HCT116 (cell line): ENCODE measurements at regions not wholly inside any gene's neighbourhood (a gene's known extent, or its start where the extent isn't known, plus 50 kb on each side); places are given as distances from the start of the nearest gene placed in this dataset.

ENCODE experiments used
- ATAC-seq: fragments of 200-7000 bp; cut with Tn5 transposase; 2 replicates; pipeline ENCODE4 v1.9.1; 2020; ENCODE audit warnings: mild to moderate bottlenecking, moderate library complexity
- BruUV-seq: library from RNA; stranded (reverse); fragments of 400-500 nt; replicated peaks from 2 replicates; lab custom pipeline; 2021; lab: Mats Ljungman, UMichigan
- CTCF ChIA-PET: fragments of 300-600 bp; sonication (Branson Sonifier 250); formaldehyde crosslinking; loops from one replicate; lab custom pipeline; 2021; ENCODE audit warnings: antibody characterized with exemption; lab: Charles Lee
- POLR2A ChIA-PET: fragments of 300-600, 350-600 bp; sonication (Branson Sonifier 250); formaldehyde crosslinking; loops from one replicate; lab custom pipeline; 2021; ENCODE audit warnings: antibody characterized with exemption; lab: Charles Lee
- RAD21 ChIA-PET, 2 experiments: fragments of 300-600 bp; sonication (Branson Sonifier 250); formaldehyde crosslinking; loops; one replicate each; lab custom pipeline; 2023; ENCODE audit warnings: low total read pairs in 2 of 2; ENCODE audit not compliant: uncharacterized antibody in 2 of 2, unreplicated experiment in 2 of 2, low non-redundant PET in 1 of 2; lab: Charles Lee
- DNase-seq: peaks from one replicate; pipeline ENCODE4 v3.0.0-alpha.2; 2010; ENCODE audit warnings: low read depth, low spot score
- H2AFZ ChIP-seq: fragments of 200-600 bp; shearing (Covaris generic), sonication (generic); 2 replicates; pipeline ENCODE4 v1.6.1; 2017; ENCODE audit warnings: low read depth, mixed run types, mixed read lengths, antibody characterized with exemption, low read length; ENCODE audit not compliant: poor library complexity, severe bottlenecking
- H3K27ac ChIP-seq: 2 replicates; pipeline ENCODE4 v1.5.1; 2012; ENCODE audit warnings: low read depth, low read length
- H3K27me3 ChIP-seq: fragments of 200-600 bp; sonication (generic); 2 replicates; pipeline ENCODE4 v1.6.1; 2016; ENCODE audit warnings: mixed run types, low read length, mixed read lengths; ENCODE audit not compliant: insufficient read depth
- H3K36me3 ChIP-seq, 2 experiments: fragments of 200-500 bp in 1 of 2; fragments of 200-600 bp in 1 of 2; sonication (Bioruptor generic) in 1 of 2; sonication (generic) in 1 of 2; 2 replicates each; pipeline versions ENCODE4 v1.5.1 to v1.6.1; 2014 to 2016; ENCODE audit warnings: low read length in 2 of 2, inconsistent platforms in 1 of 2, mixed read lengths in 1 of 2, mixed run types in 1 of 2; ENCODE audit not compliant: insufficient read depth in 2 of 2, control insufficient read depth in 1 of 2
- H3K4me1 ChIP-seq, 2 experiments: fragments of 200-600 bp in 1 of 2; sonication (generic) in 1 of 2; 2 replicates each; pipeline versions ENCODE4 v1.5.1 to v1.6.1; 2012 to 2017; ENCODE audit warnings: low read length in 2 of 2, inconsistent platforms in 1 of 2, mild to moderate bottlenecking in 1 of 2, mixed read lengths in 1 of 2, mixed run types in 1 of 2, moderate library complexity in 1 of 2; ENCODE audit not compliant: insufficient read depth in 2 of 2, control insufficient read depth in 1 of 2
- H3K4me2 ChIP-seq: fragments of 200-600 bp; sonication (generic); 2 replicates; pipeline ENCODE4 v1.6.1; 2017; ENCODE audit warnings: mixed run types, low read length, mixed read lengths
- H3K4me3 ChIP-seq, 2 experiments: fragments of 200-600 bp in 1 of 2; sonication (generic) in 1 of 2; replicated peaks in 1 of 2; 2 replicates each; pipeline ENCODE4 v1.5.1; 2011 to 2016; ENCODE audit warnings: low read length in 2 of 2, control low read depth in 1 of 2, low read depth in 1 of 2, mild to moderate bottlenecking in 1 of 2, mixed read lengths in 1 of 2, mixed run types in 1 of 2
- H3K79me2 ChIP-seq: fragments of 200-600 bp; sonication (generic); 2 replicates; pipeline ENCODE4 v1.6.1; 2017; ENCODE audit warnings: mild to moderate bottlenecking, mixed run types, low read length, moderate library complexity, mixed read lengths; ENCODE audit not compliant: insufficient read depth
- H3K9ac ChIP-seq: fragments of 200-600 bp; sonication (generic); 2 replicates; pipeline ENCODE4 v1.6.1; 2016; ENCODE audit warnings: low read length, mixed read lengths
- H3K9me2 ChIP-seq: fragments of 200-600 bp; sonication (generic), shearing (Covaris generic); 2 replicates; pipeline ENCODE4 v1.6.1; 2017; ENCODE audit warnings: mixed run types, mild to moderate bottlenecking, moderate library complexity; ENCODE audit not compliant: insufficient read depth
- H3K9me3 ChIP-seq, 2 experiments: fragments of 200-500 bp in 1 of 2; fragments of 200-600 bp in 1 of 2; sonication (Bioruptor generic) in 1 of 2; sonication (generic) in 1 of 2; 2 replicates each; pipeline ENCODE4 v1.6.1; 2014 to 2017; ENCODE audit warnings: low read length in 2 of 2, mixed read lengths in 2 of 2, inconsistent platforms in 1 of 2, low read depth in 1 of 2, mild to moderate bottlenecking in 1 of 2, mixed run types in 1 of 2, moderate library complexity in 1 of 2; ENCODE audit not compliant: control insufficient read depth in 1 of 2, insufficient read depth in 1 of 2
- H4K20me1 ChIP-seq: fragments of 200-600 bp; sonication (generic), shearing (Covaris generic); 2 replicates; pipeline ENCODE4 v1.6.1; 2017; ENCODE audit warnings: mixed run types, mild to moderate bottlenecking, moderate library complexity; ENCODE audit not compliant: insufficient read depth
- FOSL1 ChIP-seq: IDR thresholded peaks from 2 replicates; pipeline ENCODE4 v1.6.1; 2012; ENCODE audit warnings: low read depth
- SP1 ChIP-seq: IDR thresholded peaks from 2 replicates; pipeline ENCODE4 v1.6.1; 2012; ENCODE audit warnings: low read depth
- SRF ChIP-seq: IDR thresholded peaks from 2 replicates; pipeline ENCODE4 v1.6.1; 2012; ENCODE audit warnings: low read depth
- TCF7L2 ChIP-seq: IDR thresholded peaks from 2 replicates; pipeline ENCODE4 v1.7.0; 2011; ENCODE audit warnings: borderline replicate concordance, inconsistent platforms; ENCODE audit not compliant: insufficient read depth, insufficient read length; ENCODE audit errors: extremely low read depth
- intact Hi-C: fragments of 100-400 bp; cut with micrococcal nuclease; formaldehyde crosslinking; loops from 2 replicates; pipeline ENCODE4 v1.10.0; 2022
- TF ChIP-seq, protein P1 (sequence below): IDR thresholded peaks from 2 replicates; pipeline ENCODE4 v1.6.1; 2012
- TF ChIP-seq, protein P2 (sequence below), 3 experiments: fragments of 200-600 bp in 1 of 3; sonication (generic) in 1 of 3; IDR thresholded peaks in 2 of 3; conservative IDR thresholded peaks in 1 of 3; 2 replicates each; pipeline ENCODE4 v1.5.1; 2012 to 2017; ENCODE audit warnings: low read depth in 2 of 3, low read length in 2 of 3, antibody characterized with exemption in 1 of 3, borderline replicate concordance in 1 of 3, control low read depth in 1 of 3, mild to moderate bottlenecking in 1 of 3, mixed read lengths in 1 of 3, mixed run types in 1 of 3, moderate library complexity in 1 of 3; ENCODE audit not compliant: insufficient read depth in 1 of 3

DNA sequence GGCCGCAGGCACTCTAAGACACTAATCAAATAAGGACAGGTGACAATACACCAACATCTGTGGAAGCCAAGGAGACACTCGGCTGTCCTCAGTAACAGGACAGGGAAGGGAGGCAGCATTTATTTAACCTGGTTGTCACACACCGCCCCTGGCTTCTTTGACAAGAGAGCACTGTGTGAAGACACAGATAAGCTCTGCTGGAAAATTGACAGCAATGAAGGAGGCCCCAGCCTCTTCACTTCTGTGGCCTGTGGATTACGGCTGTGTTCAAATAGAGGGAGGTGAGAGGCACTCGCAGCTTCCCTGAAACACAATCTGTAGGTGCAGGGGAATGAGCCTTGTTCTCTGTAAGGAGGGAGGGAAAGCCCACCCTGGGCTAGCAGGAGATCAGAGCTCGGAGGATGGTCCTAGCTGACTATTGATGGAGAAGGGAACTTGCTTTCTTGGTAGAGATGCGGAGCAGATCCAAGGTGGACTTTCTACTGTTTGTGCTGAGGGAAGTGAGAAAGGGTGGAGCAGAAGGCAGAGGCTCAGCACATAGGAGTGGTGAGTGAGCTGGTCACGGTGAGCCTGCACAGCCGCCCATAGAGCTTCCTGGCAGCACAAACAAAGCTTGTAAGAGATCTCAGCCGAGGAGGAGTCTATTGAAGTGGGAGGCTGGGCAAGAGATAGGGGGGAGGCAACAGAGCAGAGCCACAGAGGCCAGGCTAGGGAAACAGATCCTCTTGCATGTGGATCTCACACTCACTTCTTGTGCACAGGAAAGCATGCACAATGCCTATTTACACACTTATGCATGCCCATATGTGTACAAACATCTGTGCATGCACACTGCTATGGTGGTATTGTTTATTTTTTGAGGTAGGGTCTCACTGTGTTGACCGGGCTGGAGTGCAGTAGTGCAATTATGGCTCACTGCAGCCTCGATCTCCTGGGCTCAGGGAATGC, 114.6 kb upstream of the THY1 start:
- intact Hi-C loops = no loop called here
- Histone ChIP-seq H3K9me3 (no peaks in the 10 kb centered on the region), H3K79me2 (no peaks in the 10 kb centered on the region), H3K9ac (no peak overlapping the region), H2AFZ (no peak overlapping the region), H3K27ac (no peak overlapping the region), H3K4me2 (no peak overlapping the region), H3K36me3 (no peaks in the 10 kb centered on the region), H3K9me2 (no peaks in the 10 kb centered on the region), H3K4me1 (peaks cover 0 to 6% of the 10 kb centered on the region in 2 experiments; a peak in 1 of 4 replicates), H3K4me3 (no peak overlapping the region), H4K20me1 (no peaks in the 10 kb centered on the region), H3K27me3 (no peaks in the 10 kb centered on the region)
- DNase-seq = no peak
- ChIA-PET POLR2A (no interaction called here), RAD21 (no interaction called here), CTCF (no interaction called here)
- no TSS peak for BruUV-seq
- ATAC-seq = no peak
- no peak for TF ChIP-seq TCF7L2
- TF ChIP-seq, protein P1, sequence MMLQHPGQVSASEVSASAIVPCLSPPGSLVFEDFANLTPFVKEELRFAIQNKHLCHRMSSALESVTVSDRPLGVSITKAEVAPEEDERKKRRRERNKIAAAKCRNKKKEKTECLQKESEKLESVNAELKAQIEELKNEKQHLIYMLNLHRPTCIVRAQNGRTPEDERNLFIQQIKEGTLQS = no peak
- no peak for TF ChIP-seq SP1
- no peak for TF ChIP-seq SRF

GRCh38 chr11:119536801-119537200, 113.8 kb upstream of the THY1 start:
- Histone ChIP-seq H3K36me3 (no peaks in the 10 kb centered on the region), H2AFZ (no peak overlapping the region), H3K27ac (no peak overlapping the region), H4K20me1 (no peaks in the 10 kb centered on the region), H3K9ac (no peak overlapping the region), H3K27me3 (no peaks in the 10 kb centered on the region), H3K9me2 (no peaks in the 10 kb centered on the region), H3K4me1 (peaks cover 0 to 6% of the 10 kb centered on the region in 2 experiments; a peak in 1 of 4 replicates), H3K9me3 (no peaks in the 10 kb centered on the region), H3K79me2 (no peaks in the 10 kb centered on the region), H3K4me2 (no peak overlapping the region), H3K4me3 (no peak overlapping the region)
- RAD21 ChIA-PET = no interaction called here
- intact Hi-C loops = no loop called here
- CTCF ChIA-PET = no interaction called here
- BruUV-seq = no TSS peak
- ATAC-seq (no peak), DNase-seq (no peak)
- POLR2A ChIA-PET = no interaction called here
- TF ChIP-seq, protein P2, sequence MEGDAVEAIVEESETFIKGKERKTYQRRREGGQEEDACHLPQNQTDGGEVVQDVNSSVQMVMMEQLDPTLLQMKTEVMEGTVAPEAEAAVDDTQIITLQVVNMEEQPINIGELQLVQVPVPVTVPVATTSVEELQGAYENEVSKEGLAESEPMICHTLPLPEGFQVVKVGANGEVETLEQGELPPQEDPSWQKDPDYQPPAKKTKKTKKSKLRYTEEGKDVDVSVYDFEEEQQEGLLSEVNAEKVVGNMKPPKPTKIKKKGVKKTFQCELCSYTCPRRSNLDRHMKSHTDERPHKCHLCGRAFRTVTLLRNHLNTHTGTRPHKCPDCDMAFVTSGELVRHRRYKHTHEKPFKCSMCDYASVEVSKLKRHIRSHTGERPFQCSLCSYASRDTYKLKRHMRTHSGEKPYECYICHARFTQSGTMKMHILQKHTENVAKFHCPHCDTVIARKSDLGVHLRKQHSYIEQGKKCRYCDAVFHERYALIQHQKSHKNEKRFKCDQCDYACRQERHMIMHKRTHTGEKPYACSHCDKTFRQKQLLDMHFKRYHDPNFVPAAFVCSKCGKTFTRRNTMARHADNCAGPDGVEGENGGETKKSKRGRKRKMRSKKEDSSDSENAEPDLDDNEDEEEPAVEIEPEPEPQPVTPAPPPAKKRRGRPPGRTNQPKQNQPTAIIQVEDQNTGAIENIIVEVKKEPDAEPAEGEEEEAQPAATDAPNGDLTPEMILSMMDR (IDR thresholded peaks at IDR 0.05 in 2 of 3, conservative IDR thresholded peaks at IDR 0.05 in 1 of 3; ENCODE audit: borderline replicate concordance in 1 of 3, insufficient read depth in 1 of 3, low read depth in 2 of 3, low read length in 2 of 3) = 0 out of 6 replicates have a peak, but pooled peaks of 1 of the 3 experiments have one; percentile 7
- TF ChIP-seq, protein P1 = no peak
- TF ChIP-seq FOSL1 = no peak
